C4-2B (cell line): ENCODE measurements at regions not wholly inside any gene's neighbourhood (a gene's known extent, or its start where the extent isn't known, plus 50 kb on each side); places are given as distances from the start of the nearest gene placed in this dataset.

Source experiments
- CTCF ChIP-seq: fragments of 450-650 bp; conservative IDR thresholded peaks from 2 replicates; pipeline ENCODE4 v1.5.1; 2017; ENCODE audit warnings: mild to moderate bottlenecking
- ZFX ChIP-seq: fragments of 450-650 bp; IDR thresholded peaks from 2 replicates; pipeline ENCODE4 v1.6.1; 2017

GRCh38 chr1:2952992-2953391 is 68.3 kb upstream of the ACTRT2 start:
- TF ChIP-seq CTCF (no peak), ZFX (no peak)
